HEK293 (cell line): ENCODE measurements at regions not wholly inside any gene's neighbourhood (a gene's known extent, or its start where the extent isn't known, plus 50 kb on each side); places are given as distances from the start of the nearest gene placed in this dataset.

Source experiments
- CTCF ChIP-seq: fragments of 450-650 bp; formaldehyde crosslinking; IDR thresholded peaks from 2 replicates; pipeline ENCODE4 v1.5.1; 2016; ENCODE audit warnings: missing biosample characterization, missing genetic modification characterization
- PRDM10 ChIP-seq: fragments of 450-650 bp; formaldehyde crosslinking; IDR thresholded peaks from 2 replicates; pipeline ENCODE4 v1.5.1; 2016; ENCODE audit warnings: missing biosample characterization, missing genetic modification characterization
- REST ChIP-seq: fragments of 450-650 bp; formaldehyde crosslinking; IDR thresholded peaks from 2 replicates; pipeline ENCODE4 v1.5.1; 2016; ENCODE audit warnings: missing biosample characterization, missing genetic modification characterization
- SP7 ChIP-seq: fragments of 450-650 bp; formaldehyde crosslinking; IDR thresholded peaks from 2 replicates; pipeline ENCODE4 v1.5.1; 2016; ENCODE audit warnings: missing biosample characterization, missing genetic modification characterization
- YY1 ChIP-seq: fragments of 450-650 bp; formaldehyde crosslinking; IDR thresholded peaks from 2 replicates; pipeline ENCODE4 v1.5.1; 2018; ENCODE audit warnings: missing biosample characterization, missing genetic modification characterization
- ZBTB10 ChIP-seq: fragments of 450-650 bp; formaldehyde crosslinking; IDR thresholded peaks from 2 replicates; pipeline ENCODE4 v1.5.1; 2016; ENCODE audit warnings: missing biosample characterization, missing genetic modification characterization
- ZNF423 ChIP-seq: fragments of 450-650 bp; formaldehyde crosslinking; IDR thresholded peaks from 2 replicates; pipeline ENCODE4 v1.5.1; 2016; ENCODE audit warnings: missing biosample characterization, missing genetic modification characterization
- ZNF639 ChIP-seq: fragments of 450-650 bp; formaldehyde crosslinking; IDR thresholded peaks from 2 replicates; pipeline ENCODE4 v1.5.1; 2016; ENCODE audit warnings: missing biosample characterization, missing genetic modification characterization
- ZNF777 ChIP-seq: fragments of 450-650 bp; formaldehyde crosslinking; IDR thresholded peaks from 2 replicates; pipeline ENCODE4 v1.5.1; 2017; ENCODE audit warnings: missing biosample characterization, missing genetic modification characterization, borderline replicate concordance
- TF ChIP-seq, protein P1 (sequence below): fragments of 450-650 bp; formaldehyde crosslinking; IDR thresholded peaks from 2 replicates; pipeline ENCODE4 v1.5.1; 2017; ENCODE audit warnings: missing biosample characterization, missing genetic modification characterization

DNA sequence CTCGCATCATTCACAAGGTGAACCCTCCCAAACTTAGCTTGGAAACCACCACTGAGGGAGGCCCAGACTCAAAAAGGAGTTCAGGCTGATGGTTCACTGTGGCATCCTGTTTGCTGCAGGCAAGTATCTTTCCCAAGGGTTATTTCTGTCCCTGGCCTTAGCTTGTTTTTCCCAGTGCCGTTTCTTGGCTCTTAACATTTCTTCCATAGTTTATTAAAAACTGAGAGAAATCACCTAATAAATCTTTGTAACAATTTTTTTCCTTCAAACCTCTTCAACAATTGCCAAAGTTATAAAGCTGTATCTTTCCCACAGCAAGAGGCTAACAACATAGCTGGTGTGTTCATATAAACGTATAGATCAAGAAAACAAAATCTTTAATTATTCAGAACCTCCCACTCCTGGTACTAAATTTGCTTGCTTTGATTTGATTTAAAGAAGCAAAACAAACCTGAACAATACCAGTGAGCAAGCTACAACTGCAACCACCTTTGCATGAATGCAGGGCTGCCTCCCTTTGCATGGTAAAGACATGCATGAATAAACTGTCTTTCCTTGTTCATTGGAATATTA, 234.9 kb upstream of the STT3B start:
- TF ChIP-seq CTCF = no peak
- no peak for TF ChIP-seq REST (tag by site-specific recombination)
- TF ChIP-seq ZNF777 = no peak
- no peak for TF ChIP-seq ZBTB10 (tag by site-specific recombination)
- TF ChIP-seq YY1 = no peak
- TF ChIP-seq, protein P1, sequence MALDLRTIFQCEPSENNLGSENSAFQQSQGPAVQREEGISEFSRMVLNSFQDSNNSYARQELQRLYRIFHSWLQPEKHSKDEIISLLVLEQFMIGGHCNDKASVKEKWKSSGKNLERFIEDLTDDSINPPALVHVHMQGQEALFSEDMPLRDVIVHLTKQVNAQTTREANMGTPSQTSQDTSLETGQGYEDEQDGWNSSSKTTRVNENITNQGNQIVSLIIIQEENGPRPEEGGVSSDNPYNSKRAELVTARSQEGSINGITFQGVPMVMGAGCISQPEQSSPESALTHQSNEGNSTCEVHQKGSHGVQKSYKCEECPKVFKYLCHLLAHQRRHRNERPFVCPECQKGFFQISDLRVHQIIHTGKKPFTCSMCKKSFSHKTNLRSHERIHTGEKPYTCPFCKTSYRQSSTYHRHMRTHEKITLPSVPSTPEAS = no peak
- no peak for TF ChIP-seq PRDM10 (tag by site-specific recombination)
- TF ChIP-seq SP7 (tag by site-specific recombination) = no peak
- TF ChIP-seq ZNF639 (tag by site-specific recombination) = no peak
- no peak for TF ChIP-seq ZNF423
